ENCODE measurements at regions not wholly inside any gene's neighbourhood (a gene's known extent, or its start where the extent isn't known, plus 50 kb on each side); places are given as distances from the start of the nearest gene placed in this dataset.

DNA sequence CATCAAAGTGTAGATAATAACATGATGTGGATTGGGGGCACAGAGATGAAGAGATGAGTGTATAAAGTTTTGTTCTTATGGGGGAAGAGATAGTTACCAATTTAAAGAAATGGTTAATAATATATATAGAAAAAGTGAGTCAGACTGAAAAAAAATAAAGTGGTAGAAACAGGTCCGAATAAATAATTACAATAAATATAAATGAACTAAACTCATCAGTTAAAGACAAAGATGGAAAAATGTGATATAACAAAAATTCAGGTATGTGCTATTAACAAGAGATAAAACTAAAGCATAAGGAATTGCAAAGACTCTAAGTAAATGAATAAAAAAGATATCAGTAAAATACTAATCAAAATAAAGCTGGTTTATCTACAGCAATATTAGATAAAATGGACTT, 61.1 kb upstream of the KPNA3 start:
- Histone ChIP-seq H4K5ac (ENCODE audit: low read depth, low read length) (no peak overlapping the region), H4K8ac (ENCODE audit: low read depth in 2 of 2, low read length in 2 of 2) (no peak overlapping the region), H3K4me1 (ENCODE audit: control insufficient read depth, insufficient read depth, low read length) (peaks cover 2% of the 10 kb centered on the region; the same call in 1 of the 2 replicates), H3K79me1 (ENCODE audit: low read depth in 1 of 2, low read length in 2 of 2) (no peaks in the 10 kb centered on the region), H2BK15ac (ENCODE audit: low read depth, low read length) (no peak overlapping the region), H3K27ac (ENCODE audit: insufficient read depth, low read length) (no peak overlapping the region), H3K9me3 (ENCODE audit: control insufficient read depth, insufficient read depth, low read length) (peaks cover 6% of the 10 kb centered on the region), H3K18ac (ENCODE audit: low read depth, low read length) (no peak overlapping the region), H2AK9ac (replicated peaks; ENCODE audit: low read depth, low read length, poor library complexity) (no peak overlapping the region), H4K91ac (ENCODE audit: insufficient read depth, low read depth, low read length) (no peak overlapping the region), H3K23ac (ENCODE audit: low read depth, low read length) (no peak overlapping the region), H3K4ac (ENCODE audit: low read depth, low read length) (no peak overlapping the region), H3K14ac (replicated peaks; ENCODE audit: low read depth, low read length) (no peak overlapping the region), H3K4me3 (ENCODE audit: insufficient read depth, low read depth, low read length) (no peak overlapping the region), H3K56ac (ENCODE audit: extremely low read depth, insufficient read depth, low read length) (no peak overlapping the region), H2AK5ac (ENCODE audit: low read depth, low read length) (no peak overlapping the region), H3K9me1 (ENCODE audit: insufficient read depth, low read length) (no peaks in the 10 kb centered on the region), H2AFZ (replicated peaks; ENCODE audit: low read length, poor library complexity) (no peak overlapping the region), H3K9ac (ENCODE audit: low read depth, low read length) (no peak overlapping the region), H4K20me1 (ENCODE audit: insufficient read depth, low read length) (no peaks in the 10 kb centered on the region), H3K27me3 (ENCODE audit: control insufficient read depth, insufficient read depth, low read length) (no peaks in the 10 kb centered on the region), H2BK120ac (ENCODE audit: low read depth, low read length) (no peak overlapping the region), H3K36me3 (ENCODE audit: control insufficient read depth, insufficient read depth, low read length) (no peaks in the 10 kb centered on the region), H2BK20ac (ENCODE audit: low read depth, low read length) (no peak overlapping the region), H2BK5ac (ENCODE audit: low read depth, low read length, poor library complexity, severe bottlenecking) (no peak overlapping the region), H3K4me2 (ENCODE audit: low read depth, low read length) (no peak overlapping the region)
- BruUV-seq (replicated peaks): no TSS peak
- intact Hi-C loops (cut with micrococcal nuclease) (loop anchor here (10.0 kb wide), 2 partner anchors 951 to 1061 kb away; no protein-coding TSS in a partner anchor), dilution Hi-C loops (cut with HindIII; ENCODE audit: low sequenced_read_pairs, unreplicated experiment) (no loop called here), in situ Hi-C loops (cut with MboI; ENCODE audit: low sequenced_read_pairs) (no loop called here)
- POLR2A ChIA-PET (ENCODE audit: unreplicated experiment): no interaction called here
- ATAC-seq (ENCODE audit: low read depth) (no peak), DNase-seq (no peak)
- no peak for TF ChIP-seq FOS (IDR thresholded peaks at IDR 0.05; ENCODE audit: low read depth, low read length)
- no peak for TF ChIP-seq POLR2A (IDR thresholded peaks at IDR 0.05; ENCODE audit: low read depth, low read length)
- no peak for TF ChIP-seq ELK1 (IDR thresholded peaks at IDR 0.05; ENCODE audit: borderline replicate concordance, low read depth, low read length)
- TF ChIP-seq NFE2L2 (IDR thresholded peaks at IDR 0.05; ENCODE audit: low read depth, low read length): no peak
- TF ChIP-seq, protein P1, sequence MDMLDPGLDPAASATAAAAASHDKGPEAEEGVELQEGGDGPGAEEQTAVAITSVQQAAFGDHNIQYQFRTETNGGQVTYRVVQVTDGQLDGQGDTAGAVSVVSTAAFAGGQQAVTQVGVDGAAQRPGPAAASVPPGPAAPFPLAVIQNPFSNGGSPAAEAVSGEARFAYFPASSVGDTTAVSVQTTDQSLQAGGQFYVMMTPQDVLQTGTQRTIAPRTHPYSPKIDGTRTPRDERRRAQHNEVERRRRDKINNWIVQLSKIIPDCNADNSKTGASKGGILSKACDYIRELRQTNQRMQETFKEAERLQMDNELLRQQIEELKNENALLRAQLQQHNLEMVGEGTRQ (IDR thresholded peaks at IDR 0.05; ENCODE audit: low read depth, low read length): no peak
- TF ChIP-seq RFX5 (IDR thresholded peaks at IDR 0.05; ENCODE audit: low read depth, low read length): no peak
- TF ChIP-seq RCOR1 (IDR thresholded peaks at IDR 0.05; ENCODE audit: insufficient replicate concordance, low read length): no peak
- no peak for TF ChIP-seq MXI1 (IDR thresholded peaks at IDR 0.05; ENCODE audit: borderline replicate concordance, low read depth, low read length)
- no peak for TF ChIP-seq MAFK (IDR thresholded peaks at IDR 0.05; ENCODE audit: low read depth, low read length)
- TF ChIP-seq CEBPB (IDR thresholded peaks at IDR 0.05; ENCODE audit: low read depth, low read length): no peak
- no peak for TF ChIP-seq SMC3 (IDR thresholded peaks at IDR 0.05; ENCODE audit: low read depth, low read length)
- no peak for TF ChIP-seq CHD1 (IDR thresholded peaks at IDR 0.05; ENCODE audit: low read depth, low read length)
- no peak for TF ChIP-seq BHLHE40 (IDR thresholded peaks at IDR 0.05; ENCODE audit: low read depth, low read length)
- TF ChIP-seq MAZ (IDR thresholded peaks at IDR 0.05; ENCODE audit: borderline replicate concordance, low read depth, low read length): no peak
- no peak for TF ChIP-seq CTCF (conservative IDR thresholded peaks at IDR 0.05; ENCODE audit: low read depth, low read length)
- TF ChIP-seq RAD21 (IDR thresholded peaks at IDR 0.05; ENCODE audit: low read length): no peak
- CTCF ChIA-PET: interaction anchor here (0.7 kb wide), 1 partner anchor 17 kb away, joined by 3 read pairs; no protein-coding TSS in a partner anchor
- no CpG with 5 or more reads among the region's 1 CpG for WGBS, 2 experiments (ENCODE audit: extremely low coverage in 2 of 2, insufficient read length in 1 of 2)

Measured in IMR-90 (cell line).